Thyroid gland (tissue), 4 donors: ENCODE measurements at regions not wholly inside any gene's neighbourhood (a gene's known extent, or its start where the extent isn't known, plus 50 kb on each side); places are given as distances from the start of the nearest gene placed in this dataset.

Experiments
- DNase-seq, 2 donors: peaks; one replicate each; pipeline ENCODE4 v3.0.0-alpha.2; 2019
- H3K27ac ChIP-seq, 3 donors: fragments of 200-600 bp; sonication (generic); 1 replicate in 2 of 3; 2 replicates in 1 of 3; pipeline ENCODE4 v1.5.1; 2016 to 2019; ENCODE audit warnings: mild to moderate bottlenecking in 1 of 3, moderate library complexity in 1 of 3
- H3K27me3 ChIP-seq: fragments of 200-600 bp; sonication (generic); one replicate; pipeline ENCODE4 v1.5.1; 2019
- H3K36me3 ChIP-seq, 2 donors: fragments of 200-600 bp; sonication (generic); one replicate each; pipeline ENCODE4 v1.5.1; 2016 to 2019
- H3K4me1 ChIP-seq, 2 donors: fragments of 200-600 bp; sonication (generic); one replicate each; pipeline ENCODE4 v1.5.1; 2017 to 2019
- H3K4me3 ChIP-seq, 3 donors: fragments of 200-600 bp; sonication (generic); replicated peaks in 1 of 3; 1 replicate in 2 of 3; 2 replicates in 1 of 3; pipeline ENCODE4 v1.5.1; 2016; ENCODE audit warnings: mild to moderate bottlenecking in 1 of 3
- H3K9me3 ChIP-seq: fragments of 200-600 bp; sonication (generic); one replicate; pipeline ENCODE4 v1.5.1; 2017
- CTCF ChIP-seq, 6 experiments: fragments of 200-600 bp in 3 of 6; fragments of 450-650 bp in 3 of 6; sonication (generic) in 3 of 6; IDR thresholded peaks; one replicate each; pipeline ENCODE4 v1.5.1; 2016 to 2019; ENCODE audit warnings: antibody characterized with exemption in 6 of 6, mild to moderate bottlenecking in 2 of 6, inconsistent platforms in 1 of 6, moderate library complexity in 1 of 6
- POLR2A ChIP-seq, 2 donors: fragments of 450-650 bp; IDR thresholded peaks; one replicate each; pipeline ENCODE4 v1.6.1; 2017; ENCODE audit warnings: antibody characterized with exemption in 2 of 2, mild to moderate bottlenecking in 2 of 2, moderate library complexity in 1 of 2
- whole genome bisulfite sequencing, 2 donors: methylation state at CpG; one replicate each; pipeline ENCODE4 v1.1.5; 2017; 5-methylcytosine and 5-hydroxymethylcytosine counted together
- intact Hi-C: fragments of 100-400 bp; cut with DNase I; formaldehyde crosslinking; loops from one replicate; pipeline ENCODE4 v1.15.1; 2023

GRCh38 chr6:14838133-14838583, 407.7 kb upstream of the JARID2 start:
- Histone ChIP-seq H3K27me3 (no peaks in the 10 kb centered on the region), H3K27ac (no peak overlapping the region), H3K4me3 (no peak overlapping the region), H3K4me1 (no peaks in the 10 kb centered on the region), H3K36me3 (no peaks in the 10 kb centered on the region), H3K9me3 (no peaks in the 10 kb centered on the region)
- 67 to 69% methylated on average over 4 of the region's 4 CpGs for WGBS, 2 donors
- intact Hi-C loops: no loop called here
- TF ChIP-seq POLR2A (IDR thresholded peaks at IDR 0.05): no peak
- no peak for TF ChIP-seq CTCF (IDR thresholded peaks at IDR 0.05)
- no peak for DNase-seq

- 89 to 90% methylated on average over 8 of the region's 8 CpGs for WGBS, 2 donors
- Histone ChIP-seq H3K36me3 (no peaks in the 10 kb centered on the region), H3K27ac (no peak overlapping the region), H3K27me3 (no peaks in the 10 kb centered on the region), H3K4me3 (no peak overlapping the region), H3K4me1 (no peaks in the 10 kb centered on the region), H3K9me3 (no peaks in the 10 kb centered on the region)
- intact Hi-C loops: no loop called here
- no peak for DNase-seq
- TF ChIP-seq POLR2A (IDR thresholded peaks at IDR 0.05) (no peak), CTCF (IDR thresholded peaks at IDR 0.05) (no peak)
These were observed 403.9 kb upstream of the JARID2 start for GRCh38 chr6:14841901-14842421.

- WGBS, 2 donors: 92 to 95% methylated on average over 17 of the region's 17 CpGs
- Histone ChIP-seq H3K4me3 (no peak overlapping the region), H3K4me1 (no peaks in the 10 kb centered on the region), H3K9me3 (no peaks in the 10 kb centered on the region), H3K27ac (no peak overlapping the region), H3K36me3 (no peaks in the 10 kb centered on the region), H3K27me3 (no peaks in the 10 kb centered on the region)
- intact Hi-C loops: no loop called here
- TF ChIP-seq CTCF (IDR thresholded peaks at IDR 0.05): no peak
- no peak for TF ChIP-seq POLR2A (IDR thresholded peaks at IDR 0.05)
- DNase-seq: no peak
These were observed 401.5 kb upstream of the JARID2 start for GRCh38 chr6:14844411-14844810.

- intact Hi-C loops: no loop called here
- 78 to 85% methylated on average over 3 of the region's 3 CpGs for WGBS, 2 donors
- Histone ChIP-seq H3K27ac (no peak overlapping the region), H3K4me3 (no peak overlapping the region), H3K36me3 (no peaks in the 10 kb centered on the region), H3K27me3 (no peaks in the 10 kb centered on the region), H3K4me1 (no peaks in the 10 kb centered on the region), H3K9me3 (no peaks in the 10 kb centered on the region)
- DNase-seq: no peak
- TF ChIP-seq POLR2A (IDR thresholded peaks at IDR 0.05) (no peak), CTCF (IDR thresholded peaks at IDR 0.05) (no peak)
These were observed 397.9 kb upstream of the JARID2 start for GRCh38 chr6:14848019-14848418.

- TF ChIP-seq POLR2A (IDR thresholded peaks at IDR 0.05) (no peak), CTCF (IDR thresholded peaks at IDR 0.05) (no peak)
- Histone ChIP-seq H3K4me3 (no peak overlapping the region), H3K4me1 (no peaks in the 10 kb centered on the region), H3K27ac (no peak overlapping the region), H3K9me3 (no peaks in the 10 kb centered on the region), H3K36me3 (no peaks in the 10 kb centered on the region), H3K27me3 (no peaks in the 10 kb centered on the region)
- intact Hi-C loops: no loop called here
- DNase-seq: no peak
These were observed 396.7 kb upstream of the JARID2 start for GRCh38 chr6:14849185-14849584.
